ENCODE measurements at regions not wholly inside any gene's neighbourhood (a gene's known extent, or its start where the extent isn't known, plus 50 kb on each side); places are given as distances from the start of the nearest gene placed in this dataset.

- TF ChIP-seq REST (IDR thresholded peaks at IDR 0.05; ENCODE audit: insufficient read depth in 1 of 2, low read depth in 2 of 2, low read length in 2 of 2) = no peak
- no peak for TF ChIP-seq POLR2AphosphoS5 (IDR thresholded peaks at IDR 0.05; ENCODE audit: low read depth, low read length)
- TF ChIP-seq SIN3A (IDR thresholded peaks at IDR 0.05; ENCODE audit: borderline replicate concordance, insufficient read depth, low read length) = no peak
- no peak for TF ChIP-seq TAF1 (IDR thresholded peaks at IDR 0.05; ENCODE audit: borderline replicate concordance, insufficient read depth, low read length)
- TF ChIP-seq FOXP2 (optimal IDR thresholded peaks at IDR 0.05; ENCODE audit: borderline replicate concordance, extremely low read depth, extremely low read length, insufficient read depth) = no peak
Observed at GRCh38 chr14:84272290-84272721, 1257.6 kb upstream of the FLRT2 start.

- TF ChIP-seq FOXP2 (optimal IDR thresholded peaks at IDR 0.05; ENCODE audit: borderline replicate concordance, extremely low read depth, extremely low read length, insufficient read depth) = no peak
- TF ChIP-seq POLR2AphosphoS5 (IDR thresholded peaks at IDR 0.05; ENCODE audit: low read depth, low read length) = no peak
- TF ChIP-seq TAF1 (IDR thresholded peaks at IDR 0.05; ENCODE audit: borderline replicate concordance, insufficient read depth, low read length) = no peak
- no peak for TF ChIP-seq REST (IDR thresholded peaks at IDR 0.05; ENCODE audit: insufficient read depth in 1 of 2, low read depth in 2 of 2, low read length in 2 of 2)
- no peak for TF ChIP-seq SIN3A (IDR thresholded peaks at IDR 0.05; ENCODE audit: borderline replicate concordance, insufficient read depth, low read length)
Observed at GRCh38 chr14:84273181-84273580, 1256.8 kb upstream of the FLRT2 start.

- no peak for TF ChIP-seq REST (IDR thresholded peaks at IDR 0.05; ENCODE audit: insufficient read depth in 1 of 2, low read depth in 2 of 2, low read length in 2 of 2)
- TF ChIP-seq TAF1 (IDR thresholded peaks at IDR 0.05; ENCODE audit: borderline replicate concordance, insufficient read depth, low read length) = no peak
- no peak for TF ChIP-seq POLR2AphosphoS5 (IDR thresholded peaks at IDR 0.05; ENCODE audit: low read depth, low read length)
- TF ChIP-seq FOXP2 (optimal IDR thresholded peaks at IDR 0.05; ENCODE audit: borderline replicate concordance, extremely low read depth, extremely low read length, insufficient read depth) = no peak
- no peak for TF ChIP-seq SIN3A (IDR thresholded peaks at IDR 0.05; ENCODE audit: borderline replicate concordance, insufficient read depth, low read length)
Observed at GRCh38 chr14:84282618-84283017, 1247.3 kb upstream of the FLRT2 start.

- TF ChIP-seq POLR2AphosphoS5 (IDR thresholded peaks at IDR 0.05; ENCODE audit: low read depth, low read length) (no peak), TAF1 (IDR thresholded peaks at IDR 0.05; ENCODE audit: borderline replicate concordance, insufficient read depth, low read length) (no peak), SIN3A (IDR thresholded peaks at IDR 0.05; ENCODE audit: borderline replicate concordance, insufficient read depth, low read length) (no peak), REST (IDR thresholded peaks at IDR 0.05; ENCODE audit: insufficient read depth in 1 of 2, low read depth in 2 of 2, low read length in 2 of 2) (no peak), FOXP2 (optimal IDR thresholded peaks at IDR 0.05; ENCODE audit: borderline replicate concordance, extremely low read depth, extremely low read length, insufficient read depth) (no peak)
Observed at GRCh38 chr14:84288781-84289180, 1241.2 kb upstream of the FLRT2 start.
